ENCODE measurements at regions not wholly inside any gene's neighbourhood (a gene's known extent, or its start where the extent isn't known, plus 50 kb on each side); places are given as distances from the start of the nearest gene placed in this dataset.

- TF ChIP-seq EZH2 (IDR thresholded peaks at IDR 0.05; ENCODE audit: borderline replicate concordance, low read depth, low read length, poor library complexity, severe bottlenecking): no peak
- ChIA-PET POLR2A (ENCODE audit: low non-redundant PET) (no interaction called here), CTCF (no interaction called here)
- peaks cover 25% of the 10 kb centered on the region for H3K4me1 ChIP-seq (ENCODE audit: insufficient read depth, low read length, poor library complexity, severe bottlenecking)
- no TSS peak for BruUV-seq (replicated peaks)
- H3K9me3 ChIP-seq (ENCODE audit: low read depth, low read length, poor library complexity, severe bottlenecking): no peaks in the 10 kb centered on the region
- H3K27me3 ChIP-seq (replicated peaks; ENCODE audit: insufficient read depth, low read depth, low read length, poor library complexity): no peaks in the 10 kb centered on the region
- no peak overlapping the region for H3K27ac ChIP-seq (ENCODE audit: low read depth, low read length, poor library complexity, severe bottlenecking)
- no peaks in the 10 kb centered on the region for H3K36me3 ChIP-seq (ENCODE audit: insufficient read depth, low read length, poor library complexity, severe bottlenecking)
- peak; percentile 87 for DNase-seq (ENCODE audit: low spot score)
- H3K4me3 ChIP-seq (ENCODE audit: low read depth, low read length, poor library complexity, severe bottlenecking): no peak overlapping the region
- intact Hi-C loops (cut with micrococcal nuclease; ENCODE audit: unreplicated experiment): loop anchor here (10.0 kb wide), 1 partner anchor 226 kb away; the partner anchor contains the start of gene ANKRD50
These were observed 227.9 kb upstream of the ANKRD50 start for GRCh38 chr4:124940387-124940786.

GRCh38 chr4:124939908-124940307, 227.4 kb upstream of the ANKRD50 start:
- Histone ChIP-seq H3K9me3 (ENCODE audit: low read depth, low read length, poor library complexity, severe bottlenecking) (no peaks in the 10 kb centered on the region), H3K4me1 (ENCODE audit: insufficient read depth, low read length, poor library complexity, severe bottlenecking) (peaks cover 29% of the 10 kb centered on the region), H3K4me3 (ENCODE audit: low read depth, low read length, poor library complexity, severe bottlenecking) (no peak overlapping the region), H3K27ac (ENCODE audit: low read depth, low read length, poor library complexity, severe bottlenecking) (no peak overlapping the region), H3K27me3 (replicated peaks; ENCODE audit: insufficient read depth, low read depth, low read length, poor library complexity) (no peaks in the 10 kb centered on the region), H3K36me3 (ENCODE audit: insufficient read depth, low read length, poor library complexity, severe bottlenecking) (no peaks in the 10 kb centered on the region)
- ChIA-PET CTCF (no interaction called here), POLR2A (ENCODE audit: low non-redundant PET) (no interaction called here)
- intact Hi-C loops (cut with micrococcal nuclease; ENCODE audit: unreplicated experiment): loop anchor here (10.0 kb wide), 1 partner anchor 225 kb away; the partner anchor contains the start of gene ANKRD50
- no peak for DNase-seq (ENCODE audit: low spot score)
- no TSS peak for BruUV-seq (replicated peaks)
- TF ChIP-seq CTCF (conservative IDR thresholded peaks at IDR 0.05; ENCODE audit: low read depth, low read length) (no peak), EZH2 (IDR thresholded peaks at IDR 0.05; ENCODE audit: borderline replicate concordance, low read depth, low read length, poor library complexity, severe bottlenecking) (no peak)

GRCh38 chr4:124938836-124939235, 226.3 kb upstream of the ANKRD50 start:
- Histone ChIP-seq H3K4me1 (ENCODE audit: insufficient read depth, low read length, poor library complexity, severe bottlenecking) (peaks cover 36% of the 10 kb centered on the region), H3K27ac (ENCODE audit: low read depth, low read length, poor library complexity, severe bottlenecking) (no peak overlapping the region), H3K9me3 (ENCODE audit: low read depth, low read length, poor library complexity, severe bottlenecking) (no peaks in the 10 kb centered on the region), H3K27me3 (replicated peaks; ENCODE audit: insufficient read depth, low read depth, low read length, poor library complexity) (no peaks in the 10 kb centered on the region), H3K36me3 (ENCODE audit: insufficient read depth, low read length, poor library complexity, severe bottlenecking) (no peaks in the 10 kb centered on the region), H3K4me3 (ENCODE audit: low read depth, low read length, poor library complexity, severe bottlenecking) (no peak overlapping the region)
- CTCF ChIA-PET: no interaction called here
- no TSS peak for BruUV-seq (replicated peaks)
- no peak for DNase-seq (ENCODE audit: low spot score)
- POLR2A ChIA-PET (ENCODE audit: low non-redundant PET): no interaction called here
- intact Hi-C loops (cut with micrococcal nuclease; ENCODE audit: unreplicated experiment): no loop called here
- TF ChIP-seq EZH2 (IDR thresholded peaks at IDR 0.05; ENCODE audit: borderline replicate concordance, low read depth, low read length, poor library complexity, severe bottlenecking) (no peak), CTCF (conservative IDR thresholded peaks at IDR 0.05; ENCODE audit: low read depth, low read length) (no peak)

GRCh38 chr4:124937993-124938392, 225.5 kb upstream of the ANKRD50 start:
- CTCF ChIA-PET: no interaction called here
- no peak for TF ChIP-seq EZH2 (IDR thresholded peaks at IDR 0.05; ENCODE audit: borderline replicate concordance, low read depth, low read length, poor library complexity, severe bottlenecking)
- Histone ChIP-seq H3K27me3 (replicated peaks; ENCODE audit: insufficient read depth, low read depth, low read length, poor library complexity) (no peaks in the 10 kb centered on the region), H3K9me3 (ENCODE audit: low read depth, low read length, poor library complexity, severe bottlenecking) (no peaks in the 10 kb centered on the region), H3K4me1 (ENCODE audit: insufficient read depth, low read length, poor library complexity, severe bottlenecking) (peaks cover 36% of the 10 kb centered on the region), H3K27ac (ENCODE audit: low read depth, low read length, poor library complexity, severe bottlenecking) (no peak overlapping the region), H3K4me3 (ENCODE audit: low read depth, low read length, poor library complexity, severe bottlenecking) (no peak overlapping the region), H3K36me3 (ENCODE audit: insufficient read depth, low read length, poor library complexity, severe bottlenecking) (no peaks in the 10 kb centered on the region)
- intact Hi-C loops (cut with micrococcal nuclease; ENCODE audit: unreplicated experiment): no loop called here
- BruUV-seq (replicated peaks): no TSS peak
- DNase-seq (ENCODE audit: low spot score): no peak
- POLR2A ChIA-PET (ENCODE audit: low non-redundant PET): no interaction called here

All from A673 (cell line).